ENCODE measurements at regions not wholly inside any gene's neighbourhood (a gene's known extent, or its start where the extent isn't known, plus 50 kb on each side); places are given as distances from the start of the nearest gene placed in this dataset.

DNA sequence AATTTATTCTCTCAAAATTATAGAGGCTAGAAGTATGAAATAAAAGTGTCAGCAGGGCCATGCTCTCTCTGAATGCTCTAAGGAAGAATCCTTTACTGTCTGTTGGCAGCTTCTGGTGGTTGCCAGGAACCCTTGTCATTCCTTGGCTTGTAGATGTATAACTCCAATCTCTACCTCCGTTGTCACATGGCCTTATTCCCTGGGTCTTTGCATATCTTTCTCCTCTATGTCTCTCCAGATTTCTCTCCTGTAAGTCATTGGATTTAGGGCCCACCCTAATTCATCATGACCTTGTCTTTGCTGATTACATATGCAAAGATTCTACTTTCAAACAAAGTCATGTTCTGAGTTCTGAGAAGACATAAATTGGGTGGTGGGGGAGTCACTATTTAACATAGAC is 127.0 kb upstream of the CHST9 start:
- TF ChIP-seq, protein P1, sequence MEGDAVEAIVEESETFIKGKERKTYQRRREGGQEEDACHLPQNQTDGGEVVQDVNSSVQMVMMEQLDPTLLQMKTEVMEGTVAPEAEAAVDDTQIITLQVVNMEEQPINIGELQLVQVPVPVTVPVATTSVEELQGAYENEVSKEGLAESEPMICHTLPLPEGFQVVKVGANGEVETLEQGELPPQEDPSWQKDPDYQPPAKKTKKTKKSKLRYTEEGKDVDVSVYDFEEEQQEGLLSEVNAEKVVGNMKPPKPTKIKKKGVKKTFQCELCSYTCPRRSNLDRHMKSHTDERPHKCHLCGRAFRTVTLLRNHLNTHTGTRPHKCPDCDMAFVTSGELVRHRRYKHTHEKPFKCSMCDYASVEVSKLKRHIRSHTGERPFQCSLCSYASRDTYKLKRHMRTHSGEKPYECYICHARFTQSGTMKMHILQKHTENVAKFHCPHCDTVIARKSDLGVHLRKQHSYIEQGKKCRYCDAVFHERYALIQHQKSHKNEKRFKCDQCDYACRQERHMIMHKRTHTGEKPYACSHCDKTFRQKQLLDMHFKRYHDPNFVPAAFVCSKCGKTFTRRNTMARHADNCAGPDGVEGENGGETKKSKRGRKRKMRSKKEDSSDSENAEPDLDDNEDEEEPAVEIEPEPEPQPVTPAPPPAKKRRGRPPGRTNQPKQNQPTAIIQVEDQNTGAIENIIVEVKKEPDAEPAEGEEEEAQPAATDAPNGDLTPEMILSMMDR (IDR thresholded peaks at IDR 0.05): no peak
- no peak for TF ChIP-seq SIN3A (IDR thresholded peaks at IDR 0.05; ENCODE audit: borderline replicate concordance, insufficient read depth, low read depth, low read length)
- no peak for TF ChIP-seq POLR2AphosphoS5 (IDR thresholded peaks at IDR 0.05; ENCODE audit: low read depth, low read length)

Data from Panc1 (cell line).